ENCODE measurements at regions not wholly inside any gene's neighbourhood (a gene's known extent, or its start where the extent isn't known, plus 50 kb on each side); places are given as distances from the start of the nearest gene placed in this dataset.

DNA sequence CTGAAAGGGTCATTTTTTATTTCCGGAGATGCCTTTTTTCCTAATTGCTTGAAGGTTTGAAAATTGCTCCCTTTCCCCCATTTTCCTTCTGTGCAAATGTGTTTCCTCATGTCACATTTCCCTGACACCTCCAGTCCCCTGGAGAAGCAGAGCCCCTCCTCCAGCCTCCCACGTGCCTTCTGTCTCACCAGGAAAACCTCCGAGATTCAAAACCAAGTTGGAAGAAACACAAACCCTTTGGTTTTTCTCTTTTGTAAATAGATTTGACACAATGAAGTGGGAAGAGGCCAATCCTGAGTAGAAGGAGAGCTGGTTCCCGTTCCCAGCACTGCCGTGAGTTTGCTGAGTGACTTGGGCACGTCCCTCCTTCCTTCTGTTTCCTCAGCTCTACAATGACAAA lies 125.4 kb upstream of the MYCN start:
- POLR2A ChIA-PET = no interaction called here
- Mint-ChIP-seq H3K9me3 (no peaks in the 10 kb centered on the region), H3K27me3 (peaks cover 56% of the 10 kb centered on the region)

GRCh38 chr2:15816226-15816625 lies 124.1 kb upstream of the MYCN start:
- ChIA-PET POLR2A (no interaction called here), CTCF (no interaction called here)
- ATAC-seq (ENCODE audit: poor library complexity) (no peak), DNase-seq (no peak)
- intact Hi-C loops (cut with DNase I, micrococcal nuclease) = no loop called here
- Mint-ChIP-seq H3K9me3 (no peaks in the 10 kb centered on the region), H3K4me3 (no peak overlapping the region), H3K4me1 (ENCODE audit: low read depth) (no peaks in the 10 kb centered on the region), H3K27ac (no peak overlapping the region), H3K36me3 (ENCODE audit: low read depth) (no peaks in the 10 kb centered on the region), H3K27me3 (peaks cover 62% of the 10 kb centered on the region)
- Histone ChIP-seq H3K4me1 (ENCODE audit: insufficient read depth, low read length) (no peaks in the 10 kb centered on the region), H3K9me3 (ENCODE audit: control insufficient read depth in 1 of 2, insufficient read depth in 1 of 2, low read length in 2 of 2) (no peaks in the 10 kb centered on the region), H3K36me3 (ENCODE audit: insufficient read depth, low read length) (no peaks in the 10 kb centered on the region), H3K27ac (ENCODE audit: low read depth in 1 of 2, low read length in 2 of 2) (no peak overlapping the region), H3K27me3 (ENCODE audit: control insufficient read depth in 1 of 2, insufficient read depth in 2 of 2, low read length in 2 of 2) (peaks cover 9 to 11% of the 10 kb centered on the region in 2 experiments), H3K4me3 (ENCODE audit: low read length) (no peak overlapping the region)
- TF ChIP-seq CTCF (IDR thresholded peaks at IDR 0.05) = no peak

More for the DNA sequence above, 125.4 kb upstream of the MYCN start:
- DNase-seq (no peak), ATAC-seq (ENCODE audit: poor library complexity) (no peak)
- H3K4me3 Mint-ChIP-seq = no peak overlapping the region
- Histone ChIP-seq H3K4me3 (ENCODE audit: low read length) (no peak overlapping the region), H3K27me3 (ENCODE audit: control insufficient read depth in 1 of 2, insufficient read depth in 2 of 2, low read length in 2 of 2) (peaks cover 11 to 12% of the 10 kb centered on the region in 2 experiments), H3K27ac (ENCODE audit: low read depth in 1 of 2, low read length in 2 of 2) (no peak overlapping the region), H3K4me1 (ENCODE audit: insufficient read depth, low read length) (no peaks in the 10 kb centered on the region), H3K36me3 (ENCODE audit: insufficient read depth, low read length) (no peaks in the 10 kb centered on the region), H3K9me3 (ENCODE audit: control insufficient read depth in 1 of 2, insufficient read depth in 1 of 2, low read length in 2 of 2) (no peaks in the 10 kb centered on the region)
- no peak for TF ChIP-seq CTCF (IDR thresholded peaks at IDR 0.05)
- CTCF ChIA-PET = no interaction called here
- no peaks in the 10 kb centered on the region for H3K36me3 Mint-ChIP-seq (ENCODE audit: low read depth)
- no peaks in the 10 kb centered on the region for H3K4me1 Mint-ChIP-seq (ENCODE audit: low read depth)
- no peak overlapping the region for H3K27ac Mint-ChIP-seq
- intact Hi-C loops (cut with DNase I, micrococcal nuclease) = no loop called here

GRCh38 chr2:15816674-15817406 lies 123.5 kb upstream of the MYCN start:
- Histone ChIP-seq H3K9me3 (ENCODE audit: control insufficient read depth in 1 of 2, insufficient read depth in 1 of 2, low read length in 2 of 2) (no peaks in the 10 kb centered on the region), H3K36me3 (ENCODE audit: insufficient read depth, low read length) (no peaks in the 10 kb centered on the region), H3K4me3 (ENCODE audit: low read length) (no peak overlapping the region), H3K4me1 (ENCODE audit: insufficient read depth, low read length) (no peaks in the 10 kb centered on the region), H3K27ac (ENCODE audit: low read depth in 1 of 2, low read length in 2 of 2) (no peak overlapping the region), H3K27me3 (ENCODE audit: control insufficient read depth in 1 of 2, insufficient read depth in 2 of 2, low read length in 2 of 2) (peaks cover 9 to 11% of the 10 kb centered on the region in 2 experiments)
- ChIA-PET POLR2A (no interaction called here), CTCF (no interaction called here)
- intact Hi-C loops (cut with DNase I, micrococcal nuclease) = no loop called here
- no peaks in the 10 kb centered on the region for H3K9me3 Mint-ChIP-seq
- DNase-seq = no peak
- ATAC-seq (ENCODE audit: poor library complexity) = no peak
- H3K36me3 Mint-ChIP-seq (ENCODE audit: low read depth) = no peaks in the 10 kb centered on the region
- H3K27ac Mint-ChIP-seq = no peak overlapping the region
- no peak for TF ChIP-seq CTCF (IDR thresholded peaks at IDR 0.05)
- no peaks in the 10 kb centered on the region for H3K4me1 Mint-ChIP-seq (ENCODE audit: low read depth)
- peaks cover 62% of the 10 kb centered on the region for H3K27me3 Mint-ChIP-seq
- no peak overlapping the region for H3K4me3 Mint-ChIP-seq
